HepG2 (cell line): ENCODE measurements at regions not wholly inside any gene's neighbourhood (a gene's known extent, or its start where the extent isn't known, plus 50 kb on each side); places are given as distances from the start of the nearest gene placed in this dataset.

Source experiments
- ATAC-seq: fragments of 200-7000 bp; cut with Tn5 transposase; 3 replicates; pipeline ENCODE4 v1.9.1; 2020; ENCODE audit warnings: mild to moderate bottlenecking, moderate library complexity
- BruUV-seq: library from RNA; stranded (reverse); fragments of 400-500 nt; replicated peaks from 2 replicates; lab custom pipeline; 2021; lab: Mats Ljungman, UMichigan
- CTCF ChIA-PET: fragments of 300-600 bp; formaldehyde crosslinking; extraction: SDS; loops from one replicate; lab custom pipeline; 2021; ENCODE audit warnings: low total read pairs, inconsistent platforms, low intra/inter-chr PET ratio; lab: Yijun Ruan, JAX
- POLR2A ChIA-PET: fragments of 350-600 bp; sonication (Branson Sonifier 250); formaldehyde crosslinking; loops from one replicate; lab custom pipeline; 2020; ENCODE audit warnings: antibody characterized with exemption, inconsistent platforms; lab: Yijun Ruan, JAX
- DNase-seq: peaks from one replicate; pipeline ENCODE4 v3.0.0-alpha.2; 2015; ENCODE audit warnings: low spot score
- FAIRE-seq: peaks from 3 replicates; lab custom pipeline; 2011; peaks lifted over from hg19 to GRCh38; lab: Jason Lieb, UNC
- H2AFZ ChIP-seq: one replicate; pipeline ENCODE4 v1.6.1; 2011; ENCODE audit warnings: low read length, inconsistent platforms
- H3K27ac ChIP-seq: fragments of 300-600 bp; 3 replicates; pipeline ENCODE4 v1.8.0; 2011; ENCODE audit warnings: mixed run types, mild to moderate bottlenecking, mixed read lengths, low read length, inconsistent platforms; ENCODE audit not compliant: insufficient read depth; ENCODE audit errors: extremely low read length
- H3K27me3 ChIP-seq, 2 experiments: fragments of 200-600 bp in 1 of 2; 2 replicates in 1 of 2; 3 replicates in 1 of 2; pipeline versions ENCODE4 v1.6.0 to v1.8.0; 2011; ENCODE audit warnings: low read length in 2 of 2, mild to moderate bottlenecking in 2 of 2, moderate library complexity in 2 of 2, inconsistent platforms in 1 of 2; ENCODE audit not compliant: insufficient read depth in 2 of 2, control insufficient read depth in 1 of 2
- H3K36me3 ChIP-seq, 2 experiments: fragments of 200-600 bp in 1 of 2; replicated peaks in 1 of 2; 2 replicates in 1 of 2; 3 replicates in 1 of 2; pipeline versions ENCODE4 v1.5.1 to v1.8.0; 2011; ENCODE audit warnings: low read length in 2 of 2, inconsistent platforms in 1 of 2; ENCODE audit not compliant: insufficient read depth in 2 of 2, control insufficient read depth in 1 of 2
- H3K4me1 ChIP-seq: 2 replicates; pipeline ENCODE4 v1.5.1; 2012; ENCODE audit warnings: low read length, inconsistent platforms; ENCODE audit not compliant: insufficient read depth
- H3K4me2 ChIP-seq: 2 replicates; pipeline ENCODE4 v1.6.0; 2011; ENCODE audit warnings: low read depth, low read length, inconsistent platforms
- H3K4me3 ChIP-seq, 3 experiments: fragments of 200-600 bp in 1 of 3; sonication (generic), shearing (Covaris generic) in 1 of 3; replicated peaks in 1 of 3; 2 replicates each; pipeline ENCODE4 v1.5.1; 2011 to 2016; ENCODE audit warnings: low read length in 3 of 3, inconsistent platforms in 2 of 3, low read depth in 2 of 3, mild to moderate bottlenecking in 2 of 3, control low read depth in 1 of 3, mixed read lengths in 1 of 3; ENCODE audit not compliant: insufficient read depth in 1 of 3
- H3K79me2 ChIP-seq: one replicate; pipeline ENCODE4 v1.6.1; 2011; ENCODE audit warnings: low read length, inconsistent platforms; ENCODE audit not compliant: insufficient read depth
- H3K9ac ChIP-seq: 2 replicates; pipeline ENCODE4 v1.6.0; 2011; ENCODE audit warnings: mild to moderate bottlenecking, low read depth, low read length, inconsistent platforms; ENCODE audit not compliant: insufficient read depth
- H3K9me3 ChIP-seq: 2 replicates; pipeline ENCODE4 v1.5.1; 2012; ENCODE audit warnings: mild to moderate bottlenecking, low read length
- H4K20me1 ChIP-seq: 2 replicates; pipeline ENCODE4 v1.6.0; 2011; ENCODE audit warnings: inconsistent platforms, mild to moderate bottlenecking, low read length, moderate library complexity; ENCODE audit not compliant: insufficient read depth
- BCL3 ChIP-seq: sonication (generic); formaldehyde crosslinking; IDR thresholded peaks from 2 replicates; pipeline ENCODE4 v1.5.1; 2020; ENCODE audit warnings: mild to moderate bottlenecking, missing genetic modification reagents, moderate library complexity
- DNMT1 ChIP-seq: sonication (generic); formaldehyde crosslinking; IDR thresholded peaks from 2 replicates; pipeline ENCODE4 v1.5.1; 2020; ENCODE audit warnings: mild to moderate bottlenecking, missing genetic modification reagents
- GRHL1 ChIP-seq: sonication (generic); formaldehyde crosslinking; conservative IDR thresholded peaks from 2 replicates; pipeline ENCODE4 v1.8.0; 2022; ENCODE audit warnings: missing genetic modification reagents
- KDM2A ChIP-seq: sonication (generic); formaldehyde crosslinking; IDR thresholded peaks from 2 replicates; pipeline ENCODE4 v1.4.0; 2020; ENCODE audit warnings: low read depth, missing genetic modification reagents, borderline replicate concordance
- PITX1 ChIP-seq: sonication (generic); formaldehyde crosslinking; IDR thresholded peaks from 2 replicates; pipeline ENCODE4 v1.5.1; 2020; ENCODE audit warnings: mild to moderate bottlenecking, missing genetic modification reagents
- RFX5 ChIP-seq: IDR thresholded peaks from 2 replicates; pipeline ENCODE4 v1.6.1; 2011; ENCODE audit warnings: low read depth, low read length, improper control_type of control experiment
- SMYD3 ChIP-seq: sonication (generic); formaldehyde crosslinking; IDR thresholded peaks from 2 replicates; pipeline ENCODE4 v1.8.1; 2023; ENCODE audit warnings: mild to moderate bottlenecking, missing genetic modification reagents
- ZC3H4 ChIP-seq: sonication (generic); formaldehyde crosslinking; IDR thresholded peaks from 2 replicates; pipeline ENCODE4 v1.4.0; 2020; ENCODE audit warnings: missing genetic modification reagents, borderline replicate concordance
- ZNF274 ChIP-seq: sonication (generic); formaldehyde crosslinking; IDR thresholded peaks from 2 replicates; pipeline ENCODE4 v1.5.1; 2020; ENCODE audit warnings: mild to moderate bottlenecking, missing genetic modification reagents
- ZNF770 ChIP-seq: sonication (generic); formaldehyde crosslinking; IDR thresholded peaks from 2 replicates; pipeline ENCODE4 v1.5.0; 2020; ENCODE audit warnings: mild to moderate bottlenecking, missing genetic modification reagents
- ZNF800 ChIP-seq: sonication (generic); formaldehyde crosslinking; IDR thresholded peaks from 2 replicates; pipeline ENCODE4 v1.4.0; 2020; ENCODE audit warnings: missing genetic modification reagents
- WGBS: methylation state at CpG from one replicate; pipeline ENCODE4 v1.1.6; 2017; ENCODE audit warnings: low lambda C conversion rate; 5-methylcytosine and 5-hydroxymethylcytosine counted together
- in situ Hi-C: cut with HindIII; loops from 2 replicates; pipeline ENCODE4 v1.10.0; 2017; ENCODE audit warnings: low pct_unique_long_range_greater_than_20kb; ENCODE audit not compliant: extremely low pct_ligation_motif_present
- intact Hi-C: fragments of 100-400 bp; cut with micrococcal nuclease; formaldehyde crosslinking; loops from one replicate; pipeline ENCODE4 v1.10.0; 2022; ENCODE audit not compliant: unreplicated experiment

- Histone ChIP-seq H3K4me3 (no peak overlapping the region), H3K27me3 (no peaks in the 10 kb centered on the region), H3K27ac (no peak overlapping the region), H3K79me2 (no peaks in the 10 kb centered on the region), H3K4me1 (no peaks in the 10 kb centered on the region), H4K20me1 (no peaks in the 10 kb centered on the region), H3K9ac (no peak overlapping the region), H2AFZ (no peak overlapping the region), H3K9me3 (no peaks in the 10 kb centered on the region), H3K36me3 (no peaks in the 10 kb centered on the region), H3K4me2 (no peak overlapping the region)
- in situ Hi-C loops (no loop called here), intact Hi-C loops (no loop called here)
- POLR2A ChIA-PET = no interaction called here
- DNase-seq (no peak), ATAC-seq (no peak), FAIRE-seq (no peak)
- no CpG with 5 or more reads among the region's 1 CpG for WGBS
- BruUV-seq = no TSS peak
- CTCF ChIA-PET = no interaction called here
- TF ChIP-seq BCL3 = no peak
- TF ChIP-seq GRHL1 = no peak
- no peak for TF ChIP-seq SMYD3 (CRISPR knock-in tag)
- no peak for TF ChIP-seq DNMT1 (CRISPR knock-in tag)
- TF ChIP-seq ZNF800 = no peak
- TF ChIP-seq ZNF770 = no peak
- no peak for TF ChIP-seq ZNF274
- no peak for TF ChIP-seq ZC3H4 (CRISPR knock-in tag)
- no peak for TF ChIP-seq KDM2A (CRISPR knock-in tag)
- no peak for TF ChIP-seq PITX1 (CRISPR knock-in tag)
- no peak for TF ChIP-seq RFX5
Observed at GRCh38 chr3:55349851-55350250, 137.3 kb downstream of the WNT5A start.
